RWPE1 (cell line): ENCODE measurements at regions not wholly inside any gene's neighbourhood (a gene's known extent, or its start where the extent isn't known, plus 50 kb on each side); places are given as distances from the start of the nearest gene placed in this dataset.

Experiments
- CTCF ChIA-PET: fragments of 350-600 bp; sonication (Branson Sonifier 250); formaldehyde crosslinking; extraction: SDS; loops from one replicate; lab custom pipeline; 2021; lab: Yijun Ruan, JAX
- POLR2A ChIA-PET: fragments of 400-600 bp; formaldehyde crosslinking; extraction: SDS; loops from one replicate; lab custom pipeline; 2020; ENCODE audit warnings: antibody characterized with exemption; ENCODE audit not compliant: low non-redundant PET; lab: Yijun Ruan, JAX
- DNase-seq: peaks from one replicate; pipeline ENCODE4 v3.0.0; 2012; ENCODE audit warnings: low spot score
- H3K27ac ChIP-seq: fragments of 450-650 bp; 2 replicates; pipeline ENCODE4 v1.5.1; 2017
- TF ChIP-seq, protein P1 (sequence below): fragments of 450-650 bp; conservative IDR thresholded peaks from 2 replicates; pipeline ENCODE4 v1.5.1; 2017; ENCODE audit warnings: low read depth, mild to moderate bottlenecking

DNA sequence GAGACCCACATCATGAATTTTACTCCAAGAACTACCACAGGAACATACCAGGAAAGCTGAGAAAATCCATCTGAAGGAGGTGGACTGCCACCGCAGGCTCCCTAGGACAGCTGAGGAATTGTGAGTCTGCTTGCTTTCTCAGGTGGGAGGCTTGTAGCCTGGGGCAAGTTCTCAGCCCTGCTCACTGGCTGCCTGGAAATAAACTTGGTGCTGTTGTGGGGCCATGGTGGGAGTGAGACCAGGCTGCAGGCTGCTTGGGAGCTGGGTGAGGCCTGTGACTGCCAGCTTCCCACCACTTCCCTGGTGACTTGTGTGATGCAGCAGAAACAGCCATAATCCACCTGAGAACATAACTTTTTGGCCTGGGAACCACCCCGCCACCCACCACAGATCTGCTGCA, 132.7 kb upstream of the RAG2 start:
- no peak for DNase-seq
- ChIA-PET CTCF (interaction anchor here (0.6 to 1.4 kb wide), 2 partner anchors 16 to 485 kb away, joined by 3 to 9 read pairs; no protein-coding TSS in a partner anchor), POLR2A (no interaction called here)
- TF ChIP-seq, protein P1, sequence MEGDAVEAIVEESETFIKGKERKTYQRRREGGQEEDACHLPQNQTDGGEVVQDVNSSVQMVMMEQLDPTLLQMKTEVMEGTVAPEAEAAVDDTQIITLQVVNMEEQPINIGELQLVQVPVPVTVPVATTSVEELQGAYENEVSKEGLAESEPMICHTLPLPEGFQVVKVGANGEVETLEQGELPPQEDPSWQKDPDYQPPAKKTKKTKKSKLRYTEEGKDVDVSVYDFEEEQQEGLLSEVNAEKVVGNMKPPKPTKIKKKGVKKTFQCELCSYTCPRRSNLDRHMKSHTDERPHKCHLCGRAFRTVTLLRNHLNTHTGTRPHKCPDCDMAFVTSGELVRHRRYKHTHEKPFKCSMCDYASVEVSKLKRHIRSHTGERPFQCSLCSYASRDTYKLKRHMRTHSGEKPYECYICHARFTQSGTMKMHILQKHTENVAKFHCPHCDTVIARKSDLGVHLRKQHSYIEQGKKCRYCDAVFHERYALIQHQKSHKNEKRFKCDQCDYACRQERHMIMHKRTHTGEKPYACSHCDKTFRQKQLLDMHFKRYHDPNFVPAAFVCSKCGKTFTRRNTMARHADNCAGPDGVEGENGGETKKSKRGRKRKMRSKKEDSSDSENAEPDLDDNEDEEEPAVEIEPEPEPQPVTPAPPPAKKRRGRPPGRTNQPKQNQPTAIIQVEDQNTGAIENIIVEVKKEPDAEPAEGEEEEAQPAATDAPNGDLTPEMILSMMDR: no peak
- H3K27ac ChIP-seq: no peak overlapping the region

DNA sequence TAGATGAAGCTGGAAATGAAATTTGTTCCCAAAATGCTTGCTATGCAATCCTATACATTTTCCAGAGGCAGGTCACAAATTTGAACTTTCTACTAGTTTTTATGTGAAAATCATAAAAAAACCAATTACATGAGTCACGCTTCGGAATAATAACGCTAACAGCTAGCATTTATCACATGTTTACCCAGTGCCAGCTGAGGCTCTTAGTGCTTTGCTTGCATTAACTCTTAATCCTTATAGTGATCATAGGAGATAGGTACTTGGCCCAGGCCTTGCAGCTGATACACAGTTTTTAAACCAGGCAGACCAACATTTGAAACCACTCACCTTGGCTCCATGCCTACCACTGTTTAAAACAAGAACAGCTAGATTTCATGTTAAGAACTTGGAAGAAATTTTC, 131.8 kb upstream of the RAG2 start:
- H3K27ac ChIP-seq: no peak overlapping the region
- no peak for DNase-seq
- TF ChIP-seq, protein P1: no peak
- ChIA-PET POLR2A (no interaction called here), CTCF (interaction anchor here (0.5 to 0.6 kb wide), 2 partner anchors 12 to 166 kb away, joined by 3 to 4 read pairs; no protein-coding TSS in a partner anchor)

DNA sequence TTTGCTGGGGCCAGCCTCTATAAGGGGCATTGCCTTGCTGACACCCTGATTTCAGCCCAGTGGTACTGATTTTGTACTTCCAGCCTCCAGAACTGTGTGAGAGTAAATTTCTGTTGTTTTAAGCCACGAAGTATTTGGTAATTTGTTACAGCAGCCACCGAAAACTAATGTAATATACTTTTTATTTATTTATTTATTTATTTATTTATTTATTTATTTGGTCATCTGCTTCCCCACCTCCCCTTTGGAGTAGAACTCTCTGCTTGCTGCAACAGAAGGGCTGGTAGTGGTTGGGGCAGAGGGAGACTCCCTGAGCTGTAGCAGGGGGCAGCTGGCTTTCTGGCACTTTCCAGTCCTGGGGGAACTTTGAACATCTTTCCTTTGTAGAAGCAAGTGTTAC, 128.4 kb upstream of the RAG2 start:
- TF ChIP-seq, protein P1: no peak
- POLR2A ChIA-PET: no interaction called here
- no peak overlapping the region for H3K27ac ChIP-seq
- CTCF ChIA-PET: interaction anchor here (1.0 kb wide), 1 partner anchor 20 kb away, joined by 3 read pairs; no protein-coding TSS in a partner anchor
- DNase-seq: no peak

DNA sequence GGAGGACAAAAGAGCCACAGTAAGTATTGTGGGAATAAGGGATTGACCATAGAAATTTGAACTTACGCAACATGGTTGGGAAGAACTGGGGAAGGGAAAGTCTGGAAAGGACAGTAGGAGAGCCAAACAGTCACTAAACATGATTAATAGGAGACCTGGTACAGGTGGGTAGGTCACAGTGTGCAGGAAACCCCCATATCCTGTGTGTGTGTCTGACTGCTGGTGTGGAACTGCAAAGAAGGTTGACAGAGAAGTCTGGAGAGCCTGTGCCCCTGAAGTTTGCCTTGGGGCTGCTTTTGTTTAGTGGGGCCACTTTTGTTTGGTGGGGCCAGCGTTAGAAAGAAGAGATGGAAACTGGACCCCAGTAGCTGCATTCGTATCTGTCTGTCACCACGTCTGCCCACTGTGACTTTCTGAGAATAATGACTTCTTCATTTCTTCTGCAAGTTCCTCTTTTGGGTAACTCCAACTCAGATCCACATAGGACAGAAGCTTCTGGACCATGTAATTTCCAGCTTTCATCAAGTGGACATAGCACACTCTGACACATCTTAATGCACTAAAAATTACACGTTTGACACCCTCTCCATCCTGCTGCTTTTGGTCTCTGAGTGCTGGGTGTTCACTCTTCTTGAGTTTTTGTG, 126.8 kb upstream of the RAG2 start:
- DNase-seq: no peak
- ChIA-PET POLR2A (no interaction called here), CTCF (interaction anchor here (1.4 kb wide), 1 partner anchor 22 kb away, joined by 5 read pairs; no protein-coding TSS in a partner anchor)

DNA sequence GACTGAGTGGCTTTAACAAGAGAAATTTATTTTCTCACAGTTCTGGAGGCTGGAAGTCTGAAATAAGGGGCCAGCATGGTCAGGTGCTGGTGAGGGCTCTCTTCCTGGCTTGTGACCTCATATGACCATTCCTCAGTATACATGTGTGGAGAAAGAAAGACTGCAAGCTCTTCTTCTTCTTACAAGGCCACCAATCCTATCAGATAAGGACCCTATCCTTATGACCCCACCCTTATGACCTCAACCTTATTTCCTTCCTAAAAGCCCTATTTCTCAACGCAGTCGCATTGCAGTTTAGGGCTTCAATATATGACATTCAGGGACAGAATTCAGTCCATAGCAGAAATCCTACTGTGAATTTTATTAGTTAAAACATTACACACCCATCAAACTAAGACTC, 124.4 kb upstream of the RAG2 start:
- DNase-seq: no peak
- POLR2A ChIA-PET: no interaction called here

More for the DNA sequence above, 126.8 kb upstream of the RAG2 start:
- TF ChIP-seq, protein P1: no peak
- no peak overlapping the region for H3K27ac ChIP-seq

DNA sequence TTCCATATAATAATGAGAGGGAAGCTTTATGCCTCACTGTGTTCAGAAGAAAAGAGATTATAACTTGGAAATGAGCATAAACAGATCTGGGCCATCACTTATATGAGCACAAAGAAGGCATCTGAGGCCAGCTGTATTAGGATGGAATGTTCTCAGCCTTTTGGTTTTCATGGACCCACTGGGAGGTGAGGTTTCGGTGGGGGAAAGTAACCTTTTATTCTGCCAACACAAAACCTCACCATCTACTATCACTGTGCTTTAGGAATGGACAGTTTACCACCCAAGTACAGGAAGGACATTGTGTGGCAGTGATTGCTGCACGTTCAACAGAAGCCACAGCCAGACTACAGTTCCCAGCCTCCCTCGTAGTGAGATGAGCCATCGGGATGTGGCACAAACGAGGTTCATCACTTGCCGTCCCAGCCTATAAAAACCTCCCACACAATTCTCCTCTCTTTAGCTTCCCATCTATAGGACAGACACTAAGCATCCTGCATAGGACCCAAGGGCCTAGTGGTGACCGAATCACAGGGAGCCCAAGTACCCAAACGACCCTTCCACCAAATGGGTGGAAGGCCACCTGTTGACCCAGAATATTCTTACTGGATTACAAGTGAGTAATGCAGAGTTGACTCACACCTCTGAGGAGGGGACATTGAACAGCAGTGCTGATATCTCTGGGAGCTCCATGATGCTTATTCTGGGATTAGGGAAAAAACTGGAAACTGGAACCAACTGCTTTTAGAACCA, 121.5 kb upstream of the RAG2 start:
- H3K27ac ChIP-seq: no peak overlapping the region
- DNase-seq: no peak
- TF ChIP-seq, protein P1: no peak
- CTCF ChIA-PET: interaction anchor here (0.5 to 2.3 kb wide), 2 partner anchors 27 to 520 kb away, joined by 3 to 7 read pairs; no protein-coding TSS in a partner anchor
- POLR2A ChIA-PET: no interaction called here

More for the DNA sequence above, 124.4 kb upstream of the RAG2 start:
- H3K27ac ChIP-seq: no peak overlapping the region
- CTCF ChIA-PET: no interaction called here
- TF ChIP-seq, protein P1: no peak
